A549 (cell line): ENCODE measurements at regions not wholly inside any gene's neighbourhood (a gene's known extent, or its start where the extent isn't known, plus 50 kb on each side); places are given as distances from the start of the nearest gene placed in this dataset.

Source experiments
- HDAC2 ChIP-seq: fragments of 200-600 bp; sonication (generic); IDR thresholded peaks from 2 replicates; pipeline ENCODE4 v1.6.1; 2016
- HOXB5 ChIP-seq: fragments of 250-450 bp; sonication (Bioruptor Pico); IDR thresholded peaks from 2 replicates; pipeline ENCODE4 v1.5.0; 2020; ENCODE audit warnings: mild to moderate bottlenecking, moderate library complexity
- POLR2A ChIP-seq: IDR thresholded peaks from 2 replicates; pipeline ENCODE4 v1.6.1; 2012; ENCODE audit warnings: mild to moderate bottlenecking, low read length
- RAD21 ChIP-seq, 2 experiments: fragments of >200 bp in 1 of 2; sonication (Bioruptor Twin) in 1 of 2; formaldehyde crosslinking in 1 of 2; IDR thresholded peaks in 1 of 2; conservative IDR thresholded peaks in 1 of 2; 2 replicates in 1 of 2; 3 replicates in 1 of 2; pipeline ENCODE4 v1.6.1; 2012 to 2018; ENCODE audit warnings: inconsistent platforms in 1 of 2
- RFX5 ChIP-seq: fragments of 450-650 bp; IDR thresholded peaks from 2 replicates; pipeline ENCODE4 v1.7.1; 2014; ENCODE audit warnings: antibody characterized with exemption, mild to moderate bottlenecking, moderate library complexity
- ZC3H11A ChIP-seq: fragments of 450-650 bp; IDR thresholded peaks from 2 replicates; pipeline ENCODE4 v1.6.1; 2014; ENCODE audit warnings: antibody characterized with exemption, mild to moderate bottlenecking
- TF ChIP-seq, protein P1 (sequence below): fragments of >200 bp; sonication (Bioruptor Twin); formaldehyde crosslinking; IDR thresholded peaks from 3 replicates; pipeline ENCODE4 v1.5.1; 2016
- TF ChIP-seq, protein P2 (sequence below): fragments of 200-600 bp; sonication (generic); IDR thresholded peaks from 2 replicates; pipeline ENCODE4 v1.6.1; 2016; ENCODE audit warnings: antibody characterized with exemption, mild to moderate bottlenecking, moderate library complexity

DNA sequence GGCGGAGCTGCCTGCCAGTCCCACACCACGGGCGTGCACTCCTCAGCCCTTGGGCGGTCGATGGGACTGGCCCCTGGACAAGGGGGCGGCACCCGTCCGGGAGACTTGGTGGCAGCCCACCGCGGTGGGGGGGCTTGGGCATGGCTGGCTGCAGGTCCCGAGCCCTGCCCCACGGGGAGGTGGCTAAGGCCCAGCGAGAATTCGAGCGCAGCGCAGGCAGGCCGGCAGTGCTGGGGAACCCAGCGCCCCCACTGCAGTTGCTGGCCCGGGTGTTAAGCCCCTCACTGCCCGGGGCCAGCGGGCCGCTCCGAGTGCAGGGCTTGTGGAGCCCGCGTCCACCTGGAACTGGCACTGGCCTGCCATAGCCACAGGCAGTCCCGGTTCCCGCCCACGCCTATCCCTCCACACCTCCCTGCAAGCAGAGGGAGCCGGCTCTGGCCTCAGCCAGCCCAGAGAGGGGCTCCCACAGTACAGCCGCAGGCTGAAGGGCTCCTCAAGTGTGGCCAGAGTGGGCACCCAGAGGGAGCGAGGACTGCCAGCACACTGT lies 742.9 kb upstream of the DDX18 start:
- TF ChIP-seq, protein P1, sequence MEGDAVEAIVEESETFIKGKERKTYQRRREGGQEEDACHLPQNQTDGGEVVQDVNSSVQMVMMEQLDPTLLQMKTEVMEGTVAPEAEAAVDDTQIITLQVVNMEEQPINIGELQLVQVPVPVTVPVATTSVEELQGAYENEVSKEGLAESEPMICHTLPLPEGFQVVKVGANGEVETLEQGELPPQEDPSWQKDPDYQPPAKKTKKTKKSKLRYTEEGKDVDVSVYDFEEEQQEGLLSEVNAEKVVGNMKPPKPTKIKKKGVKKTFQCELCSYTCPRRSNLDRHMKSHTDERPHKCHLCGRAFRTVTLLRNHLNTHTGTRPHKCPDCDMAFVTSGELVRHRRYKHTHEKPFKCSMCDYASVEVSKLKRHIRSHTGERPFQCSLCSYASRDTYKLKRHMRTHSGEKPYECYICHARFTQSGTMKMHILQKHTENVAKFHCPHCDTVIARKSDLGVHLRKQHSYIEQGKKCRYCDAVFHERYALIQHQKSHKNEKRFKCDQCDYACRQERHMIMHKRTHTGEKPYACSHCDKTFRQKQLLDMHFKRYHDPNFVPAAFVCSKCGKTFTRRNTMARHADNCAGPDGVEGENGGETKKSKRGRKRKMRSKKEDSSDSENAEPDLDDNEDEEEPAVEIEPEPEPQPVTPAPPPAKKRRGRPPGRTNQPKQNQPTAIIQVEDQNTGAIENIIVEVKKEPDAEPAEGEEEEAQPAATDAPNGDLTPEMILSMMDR: no peak
- TF ChIP-seq POLR2A (no peak), ZC3H11A (no peak), RFX5 (no peak), HDAC2 (no peak), HOXB5 (CRISPR knock-in tag) (no peak), RAD21 (conservative IDR thresholded peaks at IDR 0.05 in 1 of 2, IDR thresholded peaks at IDR 0.05 in 1 of 2) (no peak)
- TF ChIP-seq, protein P2, sequence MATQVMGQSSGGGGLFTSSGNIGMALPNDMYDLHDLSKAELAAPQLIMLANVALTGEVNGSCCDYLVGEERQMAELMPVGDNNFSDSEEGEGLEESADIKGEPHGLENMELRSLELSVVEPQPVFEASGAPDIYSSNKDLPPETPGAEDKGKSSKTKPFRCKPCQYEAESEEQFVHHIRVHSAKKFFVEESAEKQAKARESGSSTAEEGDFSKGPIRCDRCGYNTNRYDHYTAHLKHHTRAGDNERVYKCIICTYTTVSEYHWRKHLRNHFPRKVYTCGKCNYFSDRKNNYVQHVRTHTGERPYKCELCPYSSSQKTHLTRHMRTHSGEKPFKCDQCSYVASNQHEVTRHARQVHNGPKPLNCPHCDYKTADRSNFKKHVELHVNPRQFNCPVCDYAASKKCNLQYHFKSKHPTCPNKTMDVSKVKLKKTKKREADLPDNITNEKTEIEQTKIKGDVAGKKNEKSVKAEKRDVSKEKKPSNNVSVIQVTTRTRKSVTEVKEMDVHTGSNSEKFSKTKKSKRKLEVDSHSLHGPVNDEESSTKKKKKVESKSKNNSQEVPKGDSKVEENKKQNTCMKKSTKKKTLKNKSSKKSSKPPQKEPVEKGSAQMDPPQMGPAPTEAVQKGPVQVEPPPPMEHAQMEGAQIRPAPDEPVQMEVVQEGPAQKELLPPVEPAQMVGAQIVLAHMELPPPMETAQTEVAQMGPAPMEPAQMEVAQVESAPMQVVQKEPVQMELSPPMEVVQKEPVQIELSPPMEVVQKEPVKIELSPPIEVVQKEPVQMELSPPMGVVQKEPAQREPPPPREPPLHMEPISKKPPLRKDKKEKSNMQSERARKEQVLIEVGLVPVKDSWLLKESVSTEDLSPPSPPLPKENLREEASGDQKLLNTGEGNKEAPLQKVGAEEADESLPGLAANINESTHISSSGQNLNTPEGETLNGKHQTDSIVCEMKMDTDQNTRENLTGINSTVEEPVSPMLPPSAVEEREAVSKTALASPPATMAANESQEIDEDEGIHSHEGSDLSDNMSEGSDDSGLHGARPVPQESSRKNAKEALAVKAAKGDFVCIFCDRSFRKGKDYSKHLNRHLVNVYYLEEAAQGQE: no peak
